ENCODE measurements at regions not wholly inside any gene's neighbourhood (a gene's known extent, or its start where the extent isn't known, plus 50 kb on each side); places are given as distances from the start of the nearest gene placed in this dataset.

GRCh38 chr2:176679061-176679669, 409.9 kb downstream of the MTX2 start:
- H3K4me1 ChIP-seq (ENCODE audit: control insufficient read depth in 1 of 2, insufficient read depth in 2 of 2, low read length in 2 of 2), result no peaks in the 10 kb centered on the region
- H3K36me3 ChIP-seq (ENCODE audit: control insufficient read depth in 1 of 2, insufficient read depth in 2 of 2, low read length in 2 of 2), result no peaks in the 10 kb centered on the region
- peaks cover 14 to 31% of the 10 kb centered on the region in 2 donors for H3K27me3 ChIP-seq (ENCODE audit: control insufficient read depth in 1 of 2, insufficient read depth in 2 of 2, low read length in 2 of 2)
- H3K9ac ChIP-seq (ENCODE audit: low read depth in 1 of 2, low read length in 2 of 2), result no peak overlapping the region
- H3K27ac ChIP-seq (ENCODE audit: low read depth, low read length), result no peak overlapping the region
- H3K4me3 ChIP-seq (ENCODE audit: low read depth in 1 of 2, low read length in 2 of 2), result no peak overlapping the region
- no peaks in the 10 kb centered on the region for H3K9me3 ChIP-seq (ENCODE audit: control insufficient read depth in 1 of 2, low read length in 2 of 2)

DNA sequence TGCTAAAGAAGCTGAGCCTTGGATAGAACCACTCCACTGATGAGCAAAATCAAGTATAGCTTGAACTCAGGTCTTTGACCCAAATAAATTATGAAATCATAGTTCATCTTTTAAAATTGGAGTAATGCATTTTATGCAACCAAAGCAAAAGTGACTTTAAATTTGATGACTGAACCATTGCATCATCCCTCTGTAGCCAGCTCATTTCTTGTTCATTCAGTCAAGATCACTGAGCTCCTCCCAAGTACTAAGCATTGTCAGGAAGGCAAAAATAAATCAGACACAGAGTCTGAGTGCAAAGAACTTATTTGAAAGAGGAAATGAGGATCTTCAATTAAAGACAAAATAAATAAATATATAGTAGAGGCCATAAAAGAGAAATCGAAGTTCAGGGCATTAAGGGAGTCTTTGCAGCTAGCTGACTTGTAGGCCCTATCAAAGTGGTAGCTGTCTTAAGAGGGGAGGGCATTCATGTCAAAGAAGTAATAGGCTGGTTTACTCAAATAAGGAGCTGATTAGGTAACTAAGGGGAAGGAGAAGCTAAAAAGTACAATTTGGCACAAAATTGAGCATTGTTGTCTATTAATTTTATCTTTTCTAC, 411.8 kb downstream of the MTX2 start:
- Histone ChIP-seq H3K36me3 (ENCODE audit: control insufficient read depth in 1 of 2, insufficient read depth in 2 of 2, low read length in 2 of 2) (no peaks in the 10 kb centered on the region), H3K9me3 (ENCODE audit: control insufficient read depth in 1 of 2, low read length in 2 of 2) (no peaks in the 10 kb centered on the region), H3K27me3 (ENCODE audit: control insufficient read depth in 1 of 2, insufficient read depth in 2 of 2, low read length in 2 of 2) (peaks cover 9 to 35% of the 10 kb centered on the region in 2 donors), H3K4me1 (ENCODE audit: control insufficient read depth in 1 of 2, insufficient read depth in 2 of 2, low read length in 2 of 2) (no peaks in the 10 kb centered on the region), H3K9ac (ENCODE audit: low read depth in 1 of 2, low read length in 2 of 2) (no peak overlapping the region), H3K27ac (ENCODE audit: low read depth, low read length) (no peak overlapping the region), H3K4me3 (ENCODE audit: low read depth in 1 of 2, low read length in 2 of 2) (no peak overlapping the region)

GRCh38 chr2:176681584-176682115, 412.4 kb downstream of the MTX2 start:
- Histone ChIP-seq H3K4me3 (ENCODE audit: low read depth in 1 of 2, low read length in 2 of 2) (no peak overlapping the region), H3K27me3 (ENCODE audit: control insufficient read depth in 1 of 2, insufficient read depth in 2 of 2, low read length in 2 of 2) (peaks cover 3 to 33% of the 10 kb centered on the region in 2 donors), H3K27ac (ENCODE audit: low read depth, low read length) (no peak overlapping the region), H3K9ac (ENCODE audit: low read depth in 1 of 2, low read length in 2 of 2) (no peak overlapping the region), H3K4me1 (ENCODE audit: control insufficient read depth in 1 of 2, insufficient read depth in 2 of 2, low read length in 2 of 2) (no peaks in the 10 kb centered on the region), H3K9me3 (ENCODE audit: control insufficient read depth in 1 of 2, low read length in 2 of 2) (no peaks in the 10 kb centered on the region), H3K36me3 (ENCODE audit: control insufficient read depth in 1 of 2, insufficient read depth in 2 of 2, low read length in 2 of 2) (no peaks in the 10 kb centered on the region)

- H3K27ac ChIP-seq (ENCODE audit: low read depth, low read length), result no peak overlapping the region
- peaks cover 3 to 35% of the 10 kb centered on the region in 2 donors for H3K27me3 ChIP-seq (ENCODE audit: control insufficient read depth in 1 of 2, insufficient read depth in 2 of 2, low read length in 2 of 2)
- H3K36me3 ChIP-seq (ENCODE audit: control insufficient read depth in 1 of 2, insufficient read depth in 2 of 2, low read length in 2 of 2), result no peaks in the 10 kb centered on the region
- no peak overlapping the region for H3K9ac ChIP-seq (ENCODE audit: low read depth in 1 of 2, low read length in 2 of 2)
- no peaks in the 10 kb centered on the region for H3K9me3 ChIP-seq (ENCODE audit: control insufficient read depth in 1 of 2, low read length in 2 of 2)
- no peak overlapping the region for H3K4me3 ChIP-seq (ENCODE audit: low read depth in 1 of 2, low read length in 2 of 2)
- H3K4me1 ChIP-seq (ENCODE audit: control insufficient read depth in 1 of 2, insufficient read depth in 2 of 2, low read length in 2 of 2), result no peaks in the 10 kb centered on the region
Measured at GRCh38 chr2:176682278-176682677, 413.0 kb downstream of the MTX2 start.

DNA sequence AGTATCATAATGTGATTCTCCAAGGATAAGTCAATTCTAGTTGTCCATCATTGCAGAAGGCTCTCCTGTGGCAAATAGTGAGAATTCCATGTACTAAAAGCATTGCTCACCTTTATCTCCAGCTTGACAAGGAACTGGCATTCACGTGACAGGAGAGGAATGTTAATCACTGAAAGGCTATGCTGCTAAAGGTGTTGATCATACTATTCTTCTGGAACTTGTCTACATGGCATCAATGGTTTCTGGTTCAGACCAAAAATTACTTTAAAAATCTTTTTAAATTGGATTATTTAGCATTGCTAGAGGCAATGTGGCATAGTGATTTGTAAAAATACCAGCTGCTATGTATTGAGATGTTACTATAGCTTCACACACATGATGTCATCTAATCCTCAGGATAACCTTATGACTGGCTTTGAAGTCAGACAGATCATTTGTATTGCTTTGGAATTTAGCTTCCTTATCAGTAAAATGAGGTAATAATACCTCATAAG, 414.4 kb downstream of the MTX2 start:
- Histone ChIP-seq H3K4me3 (ENCODE audit: low read depth in 1 of 2, low read length in 2 of 2) (no peak overlapping the region), H3K9ac (ENCODE audit: low read depth in 1 of 2, low read length in 2 of 2) (no peak overlapping the region), H3K27ac (ENCODE audit: low read depth, low read length) (no peak overlapping the region), H3K4me1 (ENCODE audit: control insufficient read depth in 1 of 2, insufficient read depth in 2 of 2, low read length in 2 of 2) (no peaks in the 10 kb centered on the region), H3K36me3 (ENCODE audit: control insufficient read depth in 1 of 2, insufficient read depth in 2 of 2, low read length in 2 of 2) (no peaks in the 10 kb centered on the region), H3K9me3 (ENCODE audit: control insufficient read depth in 1 of 2, low read length in 2 of 2) (no peaks in the 10 kb centered on the region), H3K27me3 (ENCODE audit: control insufficient read depth in 1 of 2, insufficient read depth in 2 of 2, low read length in 2 of 2) (peaks cover 3 to 35% of the 10 kb centered on the region in 2 donors)

DNA sequence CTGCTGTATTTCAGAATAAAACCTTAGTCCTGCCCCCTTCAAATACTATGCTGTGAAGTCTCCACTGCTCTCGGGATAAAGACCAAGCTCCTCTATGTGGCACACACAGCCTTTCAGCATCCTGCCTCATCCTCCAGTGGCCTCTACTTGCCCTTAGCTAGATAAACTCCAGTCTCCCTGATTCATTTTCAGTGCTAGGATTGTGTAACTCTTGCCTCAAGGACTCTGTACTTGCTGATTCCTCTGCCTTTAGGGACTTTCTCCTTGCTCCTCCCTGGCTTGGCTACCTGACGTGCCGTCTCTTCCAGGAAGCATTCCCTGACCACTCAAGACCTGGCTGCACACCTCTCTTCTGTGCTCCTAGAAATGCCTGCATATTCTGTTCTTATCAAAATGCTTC, 416.7 kb downstream of the MTX2 start:
- Histone ChIP-seq H3K4me3 (ENCODE audit: low read depth in 1 of 2, low read length in 2 of 2) (no peak overlapping the region), H3K36me3 (ENCODE audit: control insufficient read depth in 1 of 2, insufficient read depth in 2 of 2, low read length in 2 of 2) (no peaks in the 10 kb centered on the region), H3K4me1 (ENCODE audit: control insufficient read depth in 1 of 2, insufficient read depth in 2 of 2, low read length in 2 of 2) (no peaks in the 10 kb centered on the region), H3K9ac (ENCODE audit: low read depth in 1 of 2, low read length in 2 of 2) (no peak overlapping the region), H3K27ac (ENCODE audit: low read depth, low read length) (no peak overlapping the region), H3K27me3 (ENCODE audit: control insufficient read depth in 1 of 2, insufficient read depth in 2 of 2, low read length in 2 of 2) (peaks cover 2 to 24% of the 10 kb centered on the region in 2 donors), H3K9me3 (ENCODE audit: control insufficient read depth in 1 of 2, low read length in 2 of 2) (no peaks in the 10 kb centered on the region)

- no peaks in the 10 kb centered on the region for H3K9me3 ChIP-seq (ENCODE audit: control insufficient read depth in 1 of 2, low read length in 2 of 2)
- no peaks in the 10 kb centered on the region for H3K4me1 ChIP-seq (ENCODE audit: control insufficient read depth in 1 of 2, insufficient read depth in 2 of 2, low read length in 2 of 2)
- H3K4me3 ChIP-seq (ENCODE audit: low read depth in 1 of 2, low read length in 2 of 2), result no peak overlapping the region
- no peaks in the 10 kb centered on the region for H3K36me3 ChIP-seq (ENCODE audit: control insufficient read depth in 1 of 2, insufficient read depth in 2 of 2, low read length in 2 of 2)
- no peak overlapping the region for H3K27ac ChIP-seq (ENCODE audit: low read depth, low read length)
- peaks cover 2 to 24% of the 10 kb centered on the region in 2 donors for H3K27me3 ChIP-seq (ENCODE audit: control insufficient read depth in 1 of 2, insufficient read depth in 2 of 2, low read length in 2 of 2)
- no peak overlapping the region for H3K9ac ChIP-seq (ENCODE audit: low read depth in 1 of 2, low read length in 2 of 2)
Measured at GRCh38 chr2:176686328-176686727, 417.1 kb downstream of the MTX2 start.

DNA sequence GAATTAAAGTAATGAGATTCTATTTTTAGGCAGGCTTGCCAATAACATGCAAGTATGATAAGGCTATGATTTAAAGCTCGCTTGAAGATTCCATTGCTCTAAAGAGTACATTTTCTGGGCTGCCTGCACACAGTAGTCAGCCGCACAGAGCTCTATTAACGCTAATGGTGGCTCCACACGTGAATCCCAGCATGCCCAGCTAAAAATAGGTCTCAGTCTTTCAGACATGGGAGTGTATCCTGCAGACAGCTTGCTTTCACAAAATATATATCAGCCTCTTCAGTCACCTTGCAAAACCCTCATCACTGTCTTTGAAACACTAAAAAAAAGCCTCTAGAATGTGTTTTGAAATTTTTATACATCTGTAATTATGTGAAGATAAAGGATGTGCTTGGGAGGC, 418.1 kb downstream of the MTX2 start:
- H3K4me1 ChIP-seq (ENCODE audit: control insufficient read depth in 1 of 2, insufficient read depth in 2 of 2, low read length in 2 of 2), result no peaks in the 10 kb centered on the region
- H3K36me3 ChIP-seq (ENCODE audit: control insufficient read depth in 1 of 2, insufficient read depth in 2 of 2, low read length in 2 of 2), result no peaks in the 10 kb centered on the region
- no peak overlapping the region for H3K27ac ChIP-seq (ENCODE audit: low read depth, low read length)
- no peaks in the 10 kb centered on the region for H3K9me3 ChIP-seq (ENCODE audit: control insufficient read depth in 1 of 2, low read length in 2 of 2)
- no peak overlapping the region for H3K4me3 ChIP-seq (ENCODE audit: low read depth in 1 of 2, low read length in 2 of 2)
- no peak overlapping the region for H3K9ac ChIP-seq (ENCODE audit: low read depth in 1 of 2, low read length in 2 of 2)
- H3K27me3 ChIP-seq (ENCODE audit: control insufficient read depth in 1 of 2, insufficient read depth in 2 of 2, low read length in 2 of 2), result peaks cover 2 to 21% of the 10 kb centered on the region in 2 donors

GRCh38 chr2:176687944-176688343, 418.7 kb downstream of the MTX2 start:
- Histone ChIP-seq H3K36me3 (ENCODE audit: control insufficient read depth in 1 of 2, insufficient read depth in 2 of 2, low read length in 2 of 2) (no peaks in the 10 kb centered on the region), H3K9ac (ENCODE audit: low read depth in 1 of 2, low read length in 2 of 2) (no peak overlapping the region), H3K27me3 (ENCODE audit: control insufficient read depth in 1 of 2, insufficient read depth in 2 of 2, low read length in 2 of 2) (peaks cover 2 to 15% of the 10 kb centered on the region in 2 donors), H3K27ac (ENCODE audit: low read depth, low read length) (no peak overlapping the region), H3K9me3 (ENCODE audit: control insufficient read depth in 1 of 2, low read length in 2 of 2) (no peaks in the 10 kb centered on the region), H3K4me1 (ENCODE audit: control insufficient read depth in 1 of 2, insufficient read depth in 2 of 2, low read length in 2 of 2) (no peaks in the 10 kb centered on the region), H3K4me3 (ENCODE audit: low read depth in 1 of 2, low read length in 2 of 2) (no peak overlapping the region)

DNA sequence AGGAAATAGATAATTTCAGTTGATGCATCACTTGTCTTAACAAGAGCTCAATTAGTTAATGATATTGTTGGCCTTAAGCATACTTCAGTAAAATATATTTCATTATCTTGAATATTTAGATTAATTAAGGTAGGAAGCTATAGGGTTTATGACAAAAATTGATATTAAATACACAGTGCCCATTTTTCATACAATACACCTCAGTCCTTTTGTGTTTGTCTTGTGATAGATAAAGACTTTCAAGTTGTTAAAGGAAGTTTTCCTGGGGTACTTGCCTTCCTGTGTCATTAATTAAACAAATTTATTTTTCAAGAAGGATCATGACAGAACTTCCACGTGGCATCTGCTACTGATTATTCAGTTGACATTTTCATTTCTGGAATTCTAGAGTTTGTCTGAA, 420.5 kb downstream of the MTX2 start:
- Histone ChIP-seq H3K9me3 (ENCODE audit: control insufficient read depth in 1 of 2, low read length in 2 of 2) (no peaks in the 10 kb centered on the region), H3K27ac (ENCODE audit: low read depth, low read length) (no peak overlapping the region), H3K4me3 (ENCODE audit: low read depth in 1 of 2, low read length in 2 of 2) (no peak overlapping the region), H3K36me3 (ENCODE audit: control insufficient read depth in 1 of 2, insufficient read depth in 2 of 2, low read length in 2 of 2) (no peaks in the 10 kb centered on the region), H3K4me1 (ENCODE audit: control insufficient read depth in 1 of 2, insufficient read depth in 2 of 2, low read length in 2 of 2) (no peaks in the 10 kb centered on the region), H3K9ac (ENCODE audit: low read depth in 1 of 2, low read length in 2 of 2) (no peak overlapping the region), H3K27me3 (ENCODE audit: control insufficient read depth in 1 of 2, insufficient read depth in 2 of 2, low read length in 2 of 2) (peaks cover 2 to 12% of the 10 kb centered on the region in 2 donors)

Measured in duodenal mucosa (tissue), 2 donors.